Fibroblast of pulmonary artery (primary cell): ENCODE measurements at regions not wholly inside any gene's neighbourhood (a gene's known extent, or its start where the extent isn't known, plus 50 kb on each side); places are given as distances from the start of the nearest gene placed in this dataset.
A peak's percentile ranks its signal among the peaks of the same experiment; 100 is the strongest.

ENCODE experiments used
- DNase-seq: peaks from one replicate; pipeline ENCODE4 v3.0.0-alpha.2; 2010; ENCODE audit warnings: low read depth
- H3K4me3 ChIP-seq: replicated peaks from 2 replicates; pipeline ENCODE4 v1.5.1; 2011; ENCODE audit warnings: low read depth, mild to moderate bottlenecking, control low read depth, low read length, moderate library complexity
- TF ChIP-seq, protein P1 (sequence below): IDR thresholded peaks from 2 replicates; pipeline ENCODE4 v1.5.1; 2011; ENCODE audit warnings: mild to moderate bottlenecking, control low read depth, low read length, inconsistent platforms; ENCODE audit errors: missing control alignments

DNA sequence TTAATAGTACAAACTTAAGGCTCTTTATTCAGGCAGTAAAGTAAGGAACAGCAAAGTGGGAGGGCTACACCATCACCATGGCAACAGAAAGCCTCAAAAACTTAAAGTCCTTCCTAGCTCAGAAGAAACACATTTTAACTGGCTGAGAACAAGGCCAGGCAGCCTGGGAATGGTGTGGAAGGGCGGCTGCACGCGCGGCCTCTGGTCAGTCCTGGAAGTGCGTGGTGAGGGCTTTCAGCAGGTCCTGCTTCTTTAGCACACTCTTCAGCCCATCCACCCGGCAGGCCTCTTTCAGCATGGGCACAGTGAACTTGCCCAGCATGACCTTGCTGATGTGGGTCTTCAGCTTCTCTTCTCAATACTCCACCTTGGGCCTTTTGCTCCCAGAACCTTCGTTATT is 133.0 kb downstream of the CYP26A1 start:
- H3K4me3 ChIP-seq: no peak overlapping the region
- DNase-seq: no peak
- TF ChIP-seq, protein P1, sequence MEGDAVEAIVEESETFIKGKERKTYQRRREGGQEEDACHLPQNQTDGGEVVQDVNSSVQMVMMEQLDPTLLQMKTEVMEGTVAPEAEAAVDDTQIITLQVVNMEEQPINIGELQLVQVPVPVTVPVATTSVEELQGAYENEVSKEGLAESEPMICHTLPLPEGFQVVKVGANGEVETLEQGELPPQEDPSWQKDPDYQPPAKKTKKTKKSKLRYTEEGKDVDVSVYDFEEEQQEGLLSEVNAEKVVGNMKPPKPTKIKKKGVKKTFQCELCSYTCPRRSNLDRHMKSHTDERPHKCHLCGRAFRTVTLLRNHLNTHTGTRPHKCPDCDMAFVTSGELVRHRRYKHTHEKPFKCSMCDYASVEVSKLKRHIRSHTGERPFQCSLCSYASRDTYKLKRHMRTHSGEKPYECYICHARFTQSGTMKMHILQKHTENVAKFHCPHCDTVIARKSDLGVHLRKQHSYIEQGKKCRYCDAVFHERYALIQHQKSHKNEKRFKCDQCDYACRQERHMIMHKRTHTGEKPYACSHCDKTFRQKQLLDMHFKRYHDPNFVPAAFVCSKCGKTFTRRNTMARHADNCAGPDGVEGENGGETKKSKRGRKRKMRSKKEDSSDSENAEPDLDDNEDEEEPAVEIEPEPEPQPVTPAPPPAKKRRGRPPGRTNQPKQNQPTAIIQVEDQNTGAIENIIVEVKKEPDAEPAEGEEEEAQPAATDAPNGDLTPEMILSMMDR: no peak

DNA sequence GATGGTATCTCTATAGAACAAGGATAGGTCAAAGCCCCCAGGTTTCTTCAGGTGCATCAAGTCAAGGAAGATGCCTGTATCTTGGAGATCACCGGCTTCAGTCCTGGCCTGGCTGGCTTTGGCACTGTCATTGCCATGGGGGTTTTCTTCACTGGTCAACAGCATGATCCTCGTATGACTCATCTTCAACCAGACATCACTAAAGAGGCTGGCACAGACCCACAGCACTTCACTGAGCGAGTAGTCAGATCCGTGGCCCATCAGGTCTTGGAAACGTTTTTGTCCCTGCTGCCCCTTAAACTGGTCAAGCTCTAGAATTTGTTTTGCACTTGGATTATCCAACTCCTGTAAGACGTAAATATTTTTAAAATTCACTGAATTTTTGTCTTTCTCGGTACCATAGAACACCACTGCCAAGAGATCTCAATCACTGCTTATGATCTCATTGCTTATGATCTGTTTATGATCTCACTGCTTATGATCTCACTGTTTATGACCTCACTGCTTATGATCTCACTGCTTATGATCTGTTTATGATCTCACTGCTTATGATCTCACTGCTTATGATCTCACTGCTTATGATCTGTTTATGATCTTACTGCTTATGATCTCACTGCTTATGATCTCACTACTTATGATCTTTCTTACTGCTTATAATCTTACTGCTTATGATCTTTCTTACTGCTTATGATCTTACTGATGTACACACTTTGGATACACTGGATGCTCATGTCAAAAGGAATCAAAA is 135.2 kb downstream of the CYP26A1 start:
- TF ChIP-seq, protein P1: no peak
- DNase-seq: peak; percentile 4
- no peak overlapping the region for H3K4me3 ChIP-seq

DNA sequence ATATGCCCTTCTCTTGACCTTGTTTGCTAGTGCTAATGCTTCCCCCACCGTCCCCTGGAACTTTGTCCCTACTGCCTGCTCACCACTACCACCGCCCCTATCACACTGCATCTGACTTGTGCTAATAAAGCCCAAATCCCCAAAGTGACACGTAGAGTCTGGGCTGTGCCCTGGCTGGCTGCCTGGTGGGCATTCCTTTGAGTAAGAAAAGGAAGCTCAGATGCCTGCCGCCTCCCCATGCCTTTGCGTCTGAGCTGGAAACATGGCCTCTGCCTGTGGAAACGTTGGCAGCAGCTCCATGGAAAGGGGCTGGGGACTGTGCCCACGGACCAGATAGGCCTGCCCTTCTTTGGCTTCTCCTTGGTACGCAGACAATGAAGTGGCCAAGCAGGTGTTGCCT is 138.3 kb downstream of the CYP26A1 start:
- H3K4me3 ChIP-seq: no peak overlapping the region
- no peak for DNase-seq
- TF ChIP-seq, protein P1: no peak

DNA sequence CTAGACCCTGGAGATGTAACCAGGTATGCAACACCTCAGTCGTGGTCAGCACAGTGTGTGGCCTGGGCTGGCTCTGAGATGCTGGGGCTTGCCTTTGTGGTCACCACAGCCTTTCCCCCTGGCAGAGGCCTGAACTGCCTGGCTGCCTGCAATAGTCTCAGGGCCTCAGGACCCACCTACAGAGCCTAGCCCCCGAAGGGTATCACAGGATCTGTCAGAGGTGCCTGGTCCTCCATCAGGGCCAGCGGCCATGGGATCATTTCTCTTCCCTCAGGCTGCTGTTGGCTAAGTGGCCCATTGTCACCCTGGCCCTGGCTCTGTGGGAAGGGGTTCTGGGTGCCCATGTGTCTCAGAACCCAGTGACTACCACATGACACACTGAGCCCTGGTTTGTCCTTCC is 141.6 kb downstream of the CYP26A1 start:
- TF ChIP-seq, protein P1: no peak
- H3K4me3 ChIP-seq: no peak overlapping the region
- no peak for DNase-seq

DNA sequence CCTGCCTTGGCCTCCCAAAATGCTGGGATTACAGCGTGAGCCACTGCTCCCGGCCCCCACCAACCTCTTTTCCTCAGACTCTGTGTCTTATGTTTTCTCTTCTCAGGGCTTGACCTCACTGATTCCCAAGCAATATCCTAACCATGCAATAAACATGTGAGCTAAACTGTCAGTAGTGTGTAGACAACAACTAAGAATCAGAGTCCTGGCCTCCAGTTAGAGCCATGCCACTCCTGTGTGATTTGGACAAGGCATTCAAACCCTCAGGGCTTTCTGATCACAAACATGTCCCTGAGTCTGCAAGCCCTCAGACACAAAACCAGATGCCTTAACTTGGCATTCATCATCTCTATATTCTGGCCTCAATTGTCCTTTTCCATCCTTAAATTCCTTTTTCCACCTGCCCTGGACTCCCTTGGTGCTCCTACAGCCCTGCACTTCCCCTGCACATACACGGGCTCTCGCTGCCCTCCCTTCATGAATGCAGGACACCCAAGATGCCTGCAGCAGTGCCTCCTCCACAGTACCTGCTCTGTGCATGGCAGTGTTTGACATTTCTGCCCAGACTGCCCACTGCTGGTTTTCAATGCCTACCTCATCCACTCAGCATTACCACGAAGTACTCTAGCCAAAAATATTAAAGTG is 142.8 kb downstream of the CYP26A1 start:
- TF ChIP-seq, protein P1: no peak
- DNase-seq: no peak
- no peak overlapping the region for H3K4me3 ChIP-seq

DNA sequence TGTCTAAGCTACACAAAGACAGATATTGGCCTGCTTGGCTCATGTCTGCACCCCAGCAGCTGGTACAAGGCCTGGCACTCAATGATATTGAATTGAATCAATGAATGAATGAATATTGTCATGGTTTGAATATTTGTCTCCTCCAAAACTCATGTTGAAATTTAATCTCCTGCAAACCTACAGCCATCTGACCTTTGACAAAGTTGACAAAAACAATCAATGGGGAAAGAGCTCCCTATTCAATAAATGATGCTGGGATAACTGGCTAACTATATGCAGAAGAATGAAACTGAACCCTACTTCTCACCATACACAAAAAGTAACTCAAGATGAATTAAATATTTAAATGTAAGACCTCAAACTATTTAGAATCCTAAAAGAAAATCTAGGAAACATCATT is 144.7 kb downstream of the CYP26A1 start:
- no peak for DNase-seq
- TF ChIP-seq, protein P1: no peak
- H3K4me3 ChIP-seq: no peak overlapping the region
